HG03571 (cell line): ENCODE measurements at regions not wholly inside any gene's neighbourhood (a gene's known extent, or its start where the extent isn't known, plus 50 kb on each side); places are given as distances from the start of the nearest gene placed in this dataset.

Source experiments
- ATAC-seq: cut with Tn5 transposase; IDR thresholded peaks from one replicate; pipeline ENCODE4 v1.9.1; 2021; ENCODE audit not compliant: unreplicated experiment

DNA sequence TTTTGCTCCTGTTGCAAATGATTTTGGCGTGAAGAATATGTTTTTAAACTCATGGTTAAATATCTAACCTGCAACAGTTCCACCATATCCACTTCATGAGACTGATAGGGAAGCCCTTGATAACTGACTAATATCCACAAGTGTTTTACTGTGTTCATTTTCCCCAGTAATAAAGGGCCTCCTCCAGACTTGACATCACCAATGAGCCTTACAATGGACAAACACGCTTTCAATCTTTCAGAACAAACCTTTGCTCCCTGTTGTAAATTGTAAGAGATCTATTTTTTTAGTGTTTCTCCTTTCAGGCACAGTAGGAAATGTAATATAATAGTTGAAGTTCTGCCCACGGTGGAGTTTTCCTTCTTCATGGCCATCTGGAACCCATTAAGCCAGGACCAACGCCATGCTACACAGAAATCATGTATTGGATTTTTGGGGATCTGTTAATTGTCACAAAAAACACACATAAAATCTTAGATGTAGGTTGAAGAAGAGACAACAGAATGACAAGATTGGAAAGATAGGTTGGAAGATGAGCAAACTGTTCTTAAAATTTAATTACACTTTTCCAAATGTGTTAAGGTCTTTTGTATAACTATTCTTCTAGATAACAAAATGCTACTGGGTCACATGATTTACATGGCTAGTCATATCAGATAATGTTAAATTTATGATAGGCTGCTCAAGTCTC is 1030.1 kb downstream of the FSTL5 start:
- no peak for ATAC-seq

DNA sequence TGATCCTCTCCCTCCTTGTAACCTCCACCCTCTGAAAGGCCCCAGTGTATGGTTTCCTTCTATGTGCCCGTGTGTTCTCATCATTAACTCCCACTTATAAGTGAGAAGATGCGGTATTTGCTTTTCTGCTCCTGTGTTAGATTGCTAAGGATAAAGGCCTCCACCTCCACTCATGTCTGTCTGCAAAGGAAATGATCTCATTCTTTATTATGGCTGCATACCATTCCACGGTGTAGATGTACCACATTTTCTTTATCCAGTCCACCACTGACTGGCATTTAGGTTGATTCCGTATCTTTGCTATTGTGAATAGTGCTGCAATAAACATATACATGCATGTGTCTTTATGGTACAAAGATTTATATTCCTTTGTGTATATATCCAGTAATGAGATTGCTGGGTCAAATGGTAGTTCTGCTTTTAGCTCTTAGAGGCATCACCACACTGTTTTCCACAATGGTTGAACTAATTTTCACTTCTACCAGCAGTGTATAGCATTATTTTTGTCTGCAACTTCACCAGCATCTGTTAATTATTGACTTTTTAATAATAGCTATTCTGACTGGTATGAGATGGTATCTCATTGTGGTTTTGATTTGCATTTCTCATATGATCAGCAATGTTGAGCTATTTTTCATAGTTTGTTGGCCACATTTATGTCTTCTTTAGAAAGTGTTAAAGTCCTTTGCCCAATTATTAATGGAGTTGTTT is 1030.9 kb downstream of the FSTL5 start:
- ATAC-seq, result peak; percentile 94

DNA sequence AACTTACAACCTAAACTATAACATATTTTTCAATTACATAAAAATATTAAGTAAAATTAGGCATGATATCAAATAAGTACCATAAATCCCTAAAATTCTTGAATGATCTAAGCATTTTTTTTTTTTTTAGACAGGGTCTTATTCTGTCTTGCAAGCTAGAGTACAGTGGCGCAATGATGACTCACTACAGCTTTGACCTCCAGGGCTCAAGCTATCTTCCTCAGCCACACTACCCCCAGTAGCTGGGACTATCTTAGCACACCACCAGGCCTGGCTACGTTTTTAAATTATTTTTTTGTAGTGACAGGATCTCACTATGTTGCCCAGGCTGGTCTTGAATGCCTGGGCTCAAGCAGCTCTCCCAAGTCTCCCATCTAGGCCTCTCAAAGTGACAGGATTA is 1042.3 kb downstream of the FSTL5 start:
- ATAC-seq, result no peak

GRCh38 chr4:161101881-161102280 is 1061.9 kb downstream of the FSTL5 start:
- no peak for ATAC-seq

- ATAC-seq, result no peak
Observed at GRCh38 chr4:161097821-161098220, 1066.0 kb downstream of the FSTL5 start.

DNA sequence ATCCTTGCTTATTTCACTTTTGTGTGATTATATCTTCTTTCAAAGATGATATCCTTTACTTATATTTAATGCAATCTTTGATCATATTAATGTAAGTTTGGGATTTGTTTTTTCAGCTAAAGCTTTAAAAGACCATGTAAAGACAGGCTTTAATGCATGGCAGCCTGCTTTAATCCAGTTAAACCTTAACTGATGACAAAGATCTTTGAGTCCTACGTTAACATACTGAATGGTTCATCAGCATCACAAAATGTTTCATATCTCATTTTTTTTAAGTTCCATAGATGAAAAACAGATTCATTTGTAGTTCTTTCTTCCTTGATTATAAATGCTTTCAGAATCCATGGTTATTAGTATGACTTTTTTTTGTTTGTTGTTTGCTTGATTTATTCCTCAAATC is 1102.8 kb downstream of the FSTL5 start:
- no peak for ATAC-seq
